DND-41 (cell line): ENCODE measurements at regions not wholly inside any gene's neighbourhood (a gene's known extent, or its start where the extent isn't known, plus 50 kb on each side); places are given as distances from the start of the nearest gene placed in this dataset.

Experiments used
- EZH2 ChIP-seq: IDR thresholded peaks from 3 replicates; pipeline ENCODE4 v1.6.1; 2012; ENCODE audit warnings: borderline replicate concordance, low read depth, mild to moderate bottlenecking, moderate library complexity, low read length, inconsistent platforms; ENCODE audit not compliant: severe bottlenecking
- TF ChIP-seq, protein P1 (sequence below): IDR thresholded peaks from 2 replicates; pipeline ENCODE4 v1.5.1; 2012; ENCODE audit warnings: borderline replicate concordance, low read length, moderate library complexity, mild to moderate bottlenecking; ENCODE audit not compliant: poor library complexity, severe bottlenecking; ENCODE audit errors: extremely low read depth

DNA sequence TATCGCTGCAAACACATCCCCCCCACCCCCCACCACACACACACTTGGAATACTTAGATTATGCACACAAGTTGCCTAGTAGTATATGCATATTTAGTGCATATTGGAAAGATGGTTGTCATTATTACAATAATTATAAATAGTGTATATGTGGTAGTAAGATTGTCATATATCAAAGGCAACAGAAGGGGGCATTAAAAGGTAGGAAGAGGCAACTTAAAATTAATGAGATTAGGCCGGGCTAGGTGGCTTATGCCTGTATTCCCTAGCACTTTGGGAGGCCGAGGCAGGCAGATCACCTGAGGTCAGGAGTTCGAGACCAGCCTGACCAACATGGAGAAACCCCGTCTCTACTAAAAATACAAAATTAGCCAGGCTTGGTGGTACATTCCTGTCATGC is 52.1 kb downstream of the GSC start:
- TF ChIP-seq, protein P1, sequence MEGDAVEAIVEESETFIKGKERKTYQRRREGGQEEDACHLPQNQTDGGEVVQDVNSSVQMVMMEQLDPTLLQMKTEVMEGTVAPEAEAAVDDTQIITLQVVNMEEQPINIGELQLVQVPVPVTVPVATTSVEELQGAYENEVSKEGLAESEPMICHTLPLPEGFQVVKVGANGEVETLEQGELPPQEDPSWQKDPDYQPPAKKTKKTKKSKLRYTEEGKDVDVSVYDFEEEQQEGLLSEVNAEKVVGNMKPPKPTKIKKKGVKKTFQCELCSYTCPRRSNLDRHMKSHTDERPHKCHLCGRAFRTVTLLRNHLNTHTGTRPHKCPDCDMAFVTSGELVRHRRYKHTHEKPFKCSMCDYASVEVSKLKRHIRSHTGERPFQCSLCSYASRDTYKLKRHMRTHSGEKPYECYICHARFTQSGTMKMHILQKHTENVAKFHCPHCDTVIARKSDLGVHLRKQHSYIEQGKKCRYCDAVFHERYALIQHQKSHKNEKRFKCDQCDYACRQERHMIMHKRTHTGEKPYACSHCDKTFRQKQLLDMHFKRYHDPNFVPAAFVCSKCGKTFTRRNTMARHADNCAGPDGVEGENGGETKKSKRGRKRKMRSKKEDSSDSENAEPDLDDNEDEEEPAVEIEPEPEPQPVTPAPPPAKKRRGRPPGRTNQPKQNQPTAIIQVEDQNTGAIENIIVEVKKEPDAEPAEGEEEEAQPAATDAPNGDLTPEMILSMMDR, result peak; percentile 11
- TF ChIP-seq EZH2, result no peak
